Hepatocyte (in vitro differentiated cells): ENCODE measurements at regions not wholly inside any gene's neighbourhood (a gene's known extent, or its start where the extent isn't known, plus 50 kb on each side); places are given as distances from the start of the nearest gene placed in this dataset.

ENCODE experiments used
- DNase-seq: peaks from one replicate; pipeline ENCODE4 v3.0.0-alpha.2; 2016; ENCODE audit warnings: low spot score
- H2AFZ ChIP-seq: fragments of 200-600 bp; sonication (generic); 2 replicates; pipeline ENCODE4 v1.6.0; 2016; ENCODE audit warnings: antibody characterized with exemption, mild to moderate bottlenecking
- H3K27ac ChIP-seq: fragments of 200-600 bp; sonication (generic); 2 replicates; pipeline ENCODE4 v1.5.1; 2016; ENCODE audit warnings: mild to moderate bottlenecking
- H3K27me3 ChIP-seq: fragments of 200-600 bp; sonication (generic); 2 replicates; pipeline ENCODE4 v1.6.1; 2016
- H3K36me3 ChIP-seq: fragments of 200-600 bp; sonication (generic); replicated peaks from 2 replicates; pipeline ENCODE4 v1.5.1; 2016; ENCODE audit warnings: low read depth; ENCODE audit not compliant: insufficient read depth
- H3K4me1 ChIP-seq: fragments of 200-600 bp; sonication (generic); 2 replicates; pipeline ENCODE4 v1.5.1; 2016; ENCODE audit warnings: mild to moderate bottlenecking, moderate library complexity; ENCODE audit not compliant: insufficient read depth
- H3K4me2 ChIP-seq: fragments of 200-600 bp; sonication (generic); 2 replicates; pipeline ENCODE4 v1.6.0; 2016
- H3K4me3 ChIP-seq: fragments of 200-600 bp; sonication (generic); 2 replicates; pipeline ENCODE4 v1.5.1; 2016; ENCODE audit warnings: mild to moderate bottlenecking
- H3K79me2 ChIP-seq: fragments of 200-600 bp; sonication (generic); 2 replicates; pipeline ENCODE4 v1.6.0; 2017; ENCODE audit warnings: mild to moderate bottlenecking
- H3K9me2 ChIP-seq: fragments of 200-600 bp; sonication (generic); replicated peaks from 2 replicates; pipeline ENCODE4 v1.6.0; 2017; ENCODE audit warnings: mild to moderate bottlenecking; ENCODE audit not compliant: insufficient read depth
- H3K9me3 ChIP-seq: fragments of 200-600 bp; sonication (generic); 2 replicates; pipeline ENCODE4 v1.5.1; 2016; ENCODE audit warnings: low read depth, mild to moderate bottlenecking
- H4K20me1 ChIP-seq: fragments of 200-600 bp; sonication (generic); 2 replicates; pipeline ENCODE4 v1.6.0; 2016; ENCODE audit warnings: mild to moderate bottlenecking; ENCODE audit not compliant: insufficient read depth, poor library complexity, severe bottlenecking
- CTCF ChIP-seq: fragments of 200-600 bp; sonication (generic); IDR thresholded peaks from 2 replicates; pipeline ENCODE4 v1.5.1; 2016; ENCODE audit warnings: antibody characterized with exemption, mild to moderate bottlenecking; ENCODE audit not compliant: poor library complexity
- EZH2 ChIP-seq: fragments of 200-600 bp; sonication (generic); IDR thresholded peaks from 2 replicates; pipeline ENCODE4 v1.6.1; 2016; ENCODE audit warnings: antibody characterized with exemption, mild to moderate bottlenecking, borderline replicate concordance
- EZH2phosphoT487 ChIP-seq: fragments of 200-600 bp; sonication (generic); IDR thresholded peaks from one replicate; pipeline ENCODE4 v1.6.1; 2018; ENCODE audit warnings: antibody characterized with exemption, mild to moderate bottlenecking, low read depth, moderate library complexity; ENCODE audit not compliant: unreplicated experiment, severe bottlenecking
- WGBS: methylation state at CpG from one replicate; pipeline ENCODE4 v1.1.6; 2016; ENCODE audit warnings: low lambda C conversion rate; ENCODE audit errors: missing lambda C conversion rate; 5-methylcytosine and 5-hydroxymethylcytosine counted together

GRCh38 chr1:5718831-5719632, 273.2 kb downstream of the NPHP4 start:
- Histone ChIP-seq H4K20me1 (no peaks in the 10 kb centered on the region), H2AFZ (no peak overlapping the region), H3K27me3 (no peaks in the 10 kb centered on the region), H3K9me2 (no peaks in the 10 kb centered on the region), H3K4me1 (no peaks in the 10 kb centered on the region), H3K4me2 (no peak overlapping the region), H3K79me2 (no peaks in the 10 kb centered on the region), H3K27ac (no peak overlapping the region), H3K36me3 (no peaks in the 10 kb centered on the region), H3K9me3 (no peaks in the 10 kb centered on the region), H3K4me3 (no peak overlapping the region)
- DNase-seq, result no peak
- no peak for TF ChIP-seq EZH2
- TF ChIP-seq CTCF, result no peak
- TF ChIP-seq EZH2phosphoT487, result no peak
- WGBS, result 76% methylated on average over 33 of the region's 34 CpGs

GRCh38 chr1:5717031-5717682, 275.1 kb downstream of the NPHP4 start:
- Histone ChIP-seq H3K79me2 (no peaks in the 10 kb centered on the region), H4K20me1 (no peaks in the 10 kb centered on the region), H3K4me2 (no peak overlapping the region), H3K27me3 (no peaks in the 10 kb centered on the region), H3K9me3 (no peaks in the 10 kb centered on the region), H3K9me2 (no peaks in the 10 kb centered on the region), H2AFZ (no peak overlapping the region), H3K36me3 (no peaks in the 10 kb centered on the region), H3K27ac (no peak overlapping the region), H3K4me3 (no peak overlapping the region), H3K4me1 (no peaks in the 10 kb centered on the region)
- DNase-seq, result no peak
- WGBS, result 77% methylated on average over 11 of the region's 11 CpGs
- TF ChIP-seq EZH2 (no peak), EZH2phosphoT487 (no peak), CTCF (no peak)

GRCh38 chr1:5716126-5716525, 276.1 kb downstream of the NPHP4 start:
- H3K9me3 ChIP-seq, result no peaks in the 10 kb centered on the region
- H3K9me2 ChIP-seq, result no peaks in the 10 kb centered on the region
- no peaks in the 10 kb centered on the region for H3K79me2 ChIP-seq
- H3K36me3 ChIP-seq, result no peaks in the 10 kb centered on the region
- H4K20me1 ChIP-seq, result no peaks in the 10 kb centered on the region
- H3K27me3 ChIP-seq, result no peaks in the 10 kb centered on the region
- no peak overlapping the region for H3K4me3 ChIP-seq
- H3K27ac ChIP-seq, result no peak overlapping the region
- no peaks in the 10 kb centered on the region for H3K4me1 ChIP-seq
- H3K4me2 ChIP-seq, result no peak overlapping the region
- no peak for DNase-seq
- 85% methylated on average over 6 of the region's 6 CpGs for WGBS
- no peak overlapping the region for H2AFZ ChIP-seq
- TF ChIP-seq CTCF (no peak), EZH2 (no peak), EZH2phosphoT487 (no peak)
